ENCODE measurements at regions not wholly inside any gene's neighbourhood (a gene's known extent, or its start where the extent isn't known, plus 50 kb on each side); places are given as distances from the start of the nearest gene placed in this dataset.

GRCh38 chr3:152658977-152659720 lies 175.8 kb upstream of the P2RY1 start:
- TF ChIP-seq CTCF (conservative IDR thresholded peaks at IDR 0.05; ENCODE audit: low read depth in 2 of 2) (no peak), EZH2phosphoT487 (IDR thresholded peaks at IDR 0.05; ENCODE audit: unreplicated experiment) (no peak), POLR2AphosphoS5 (IDR thresholded peaks at IDR 0.05; ENCODE audit: low read depth) (no peak), EZH2 (IDR thresholded peaks at IDR 0.05; ENCODE audit: low read depth, unreplicated experiment) (no peak), REST (IDR thresholded peaks at IDR 0.05; ENCODE audit: unreplicated experiment) (no peak), ZNF331 (CRISPR knock-in tag; IDR thresholded peaks at IDR 0.05; ENCODE audit: low read depth) (no peak)
